ENCODE measurements at regions not wholly inside any gene's neighbourhood (a gene's known extent, or its start where the extent isn't known, plus 50 kb on each side); places are given as distances from the start of the nearest gene placed in this dataset.

DNA sequence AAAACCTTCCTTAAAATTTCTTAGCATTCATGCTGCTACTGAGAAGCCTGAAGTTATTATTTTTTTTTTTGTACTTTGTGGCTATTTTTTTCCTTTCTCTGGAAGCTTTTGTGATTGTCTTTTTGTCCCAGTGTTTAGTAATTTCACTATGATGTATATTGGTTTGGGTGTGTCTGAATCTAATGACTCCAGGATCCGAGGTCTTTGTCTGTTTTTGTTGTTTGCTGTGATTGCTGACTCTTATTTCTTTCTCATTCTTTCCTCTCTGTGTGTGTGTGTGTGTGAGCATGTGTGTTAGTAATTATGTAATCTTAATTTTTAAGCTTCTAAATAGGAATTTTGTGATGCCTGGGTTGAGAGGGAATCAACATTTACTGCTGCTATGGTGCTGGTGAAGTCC lies 152.0 kb downstream of the RAP2B start:
- no peak for DNase-seq

DNA sequence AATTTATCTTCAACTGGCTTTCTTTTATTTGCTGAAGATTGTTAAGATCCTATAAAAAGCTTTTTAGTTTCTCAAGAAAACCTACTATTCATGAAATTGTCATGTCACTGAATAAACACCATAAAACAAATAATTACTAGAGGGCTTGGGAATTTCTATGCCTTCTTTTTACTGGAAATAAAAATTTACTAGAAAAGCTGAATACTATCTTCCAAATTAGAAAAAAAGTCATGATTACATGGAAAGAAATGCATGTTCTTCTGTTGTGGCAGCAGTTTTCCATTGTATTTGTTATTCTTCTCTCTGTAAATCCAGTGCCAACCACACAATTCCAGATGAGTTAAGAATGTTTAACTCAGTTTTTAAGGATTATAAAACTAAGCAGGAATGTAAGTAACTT lies 153.8 kb downstream of the RAP2B start:
- DNase-seq = no peak

DNA sequence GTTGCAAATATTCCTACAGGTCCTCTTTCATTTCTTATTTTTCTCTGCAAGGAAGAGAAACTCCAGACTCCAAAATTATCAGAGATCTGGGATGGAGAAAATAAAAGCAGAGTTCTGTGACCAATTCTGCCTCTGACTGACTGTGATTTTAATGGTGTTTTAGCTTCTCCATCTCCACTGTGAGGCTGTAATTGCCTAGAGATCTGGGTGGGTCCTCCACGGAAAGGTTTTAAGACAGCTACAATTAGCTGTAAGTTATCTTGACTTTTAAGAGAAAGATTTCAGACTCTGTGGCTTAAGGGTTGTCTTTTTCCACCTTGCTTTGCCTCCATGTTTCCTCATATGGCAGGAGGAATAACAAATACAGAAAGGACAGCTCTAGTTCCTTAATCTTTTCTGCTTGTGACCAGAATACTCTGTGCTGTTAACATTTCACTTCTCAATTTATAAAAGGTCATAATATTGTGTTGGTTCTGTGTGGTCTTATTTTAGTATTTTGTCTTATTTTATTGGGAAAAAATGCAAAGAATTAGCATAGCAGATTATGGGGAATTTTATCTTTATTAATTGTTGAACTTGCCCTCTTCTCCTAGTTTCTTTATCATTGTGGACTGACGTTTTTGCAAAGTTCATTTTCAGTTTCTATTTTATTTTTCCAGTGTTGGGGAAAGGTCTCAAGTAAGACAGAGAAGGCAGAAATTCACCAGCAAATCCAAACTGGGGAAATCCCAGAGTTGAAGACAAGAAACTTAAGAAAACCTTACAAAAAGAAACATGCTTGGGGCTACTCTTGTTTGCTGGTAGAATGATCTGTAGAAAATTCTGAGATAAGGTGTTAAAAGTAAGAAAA lies 157.9 kb downstream of the RAP2B start:
- no peak for DNase-seq

DNA sequence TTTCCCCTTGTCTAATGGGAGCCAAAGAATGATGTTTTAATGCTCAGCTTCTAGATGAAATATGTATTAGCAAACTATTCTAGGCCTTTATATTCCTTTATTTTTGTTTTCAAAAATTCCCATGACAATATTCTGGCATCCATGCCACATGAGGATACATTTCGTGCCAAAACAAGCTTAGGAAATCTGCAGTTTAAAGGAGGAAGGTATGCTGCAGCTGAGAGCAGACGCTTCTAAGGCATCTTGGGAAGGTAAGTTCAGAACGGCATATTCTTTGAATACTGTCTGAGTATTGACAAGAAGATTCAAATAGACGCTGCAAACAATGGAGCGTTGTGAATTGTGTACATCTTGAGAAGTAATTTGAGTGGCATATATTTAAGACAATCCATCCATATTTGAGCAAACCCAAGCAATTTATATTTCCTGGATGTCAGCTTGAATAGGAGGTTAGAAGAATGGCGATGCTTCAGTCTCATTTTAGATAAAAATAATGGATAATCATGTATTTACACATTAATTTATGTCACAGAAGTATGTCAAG lies 158.6 kb downstream of the RAP2B start:
- DNase-seq = no peak

DNA sequence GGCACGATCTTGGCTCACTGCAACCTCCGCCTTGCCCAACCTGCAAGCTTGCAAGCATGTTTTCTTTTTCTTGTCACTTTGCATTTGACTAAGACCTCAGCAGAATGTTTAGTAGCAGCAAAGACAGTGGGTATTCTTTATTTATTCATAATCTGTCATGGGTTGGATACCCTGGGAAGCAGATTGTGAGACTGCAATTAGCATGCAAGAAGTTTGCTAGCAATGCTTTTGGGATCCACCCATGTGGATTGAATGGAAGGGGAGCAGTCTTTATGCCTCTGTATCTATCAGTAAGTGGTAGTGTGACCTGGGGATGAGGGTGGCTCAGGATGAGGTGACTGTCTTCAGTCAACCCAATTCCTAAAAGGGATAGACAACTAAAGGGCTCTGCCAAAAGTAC lies 166.7 kb downstream of the RAP2B start:
- DNase-seq = no peak

DNA sequence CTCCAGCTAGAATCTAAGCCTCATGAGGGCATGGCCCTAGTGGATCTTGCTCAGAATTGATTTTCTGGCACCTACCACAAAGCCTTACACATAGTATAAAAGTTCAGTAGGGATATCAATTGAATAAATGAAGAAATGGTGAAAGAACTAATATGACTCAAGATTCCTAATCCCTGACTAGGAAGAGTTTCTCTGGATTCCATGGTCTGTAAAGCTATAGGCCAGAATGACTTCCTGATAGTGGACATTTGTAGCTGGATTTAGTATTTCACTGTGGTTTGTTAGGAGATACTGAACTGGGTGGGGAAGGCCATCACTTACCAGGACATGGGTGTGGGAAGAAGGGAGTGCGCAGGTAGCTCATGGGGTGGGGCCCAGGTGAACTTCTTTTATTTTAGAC lies 168.9 kb downstream of the RAP2B start:
- DNase-seq = no peak

DNA sequence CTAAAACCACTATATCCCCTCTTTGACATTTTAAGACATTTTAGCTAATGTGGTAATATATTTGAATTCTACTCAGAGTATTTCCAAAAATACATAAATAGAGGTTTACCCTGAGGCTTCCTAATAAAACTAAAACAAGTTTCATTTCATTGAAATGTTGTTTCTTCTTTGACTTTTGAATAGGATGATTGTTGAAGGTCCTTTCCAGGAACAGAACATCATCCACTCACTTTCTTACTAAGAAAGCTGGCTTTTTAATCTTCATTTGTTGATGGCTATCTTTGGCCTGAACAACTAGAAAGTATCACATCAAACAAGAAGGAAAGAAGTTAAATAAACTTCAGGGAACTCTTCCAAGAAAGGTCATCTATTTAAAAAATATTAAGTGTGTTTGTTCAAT lies 169.7 kb downstream of the RAP2B start:
- no peak for DNase-seq

DNA sequence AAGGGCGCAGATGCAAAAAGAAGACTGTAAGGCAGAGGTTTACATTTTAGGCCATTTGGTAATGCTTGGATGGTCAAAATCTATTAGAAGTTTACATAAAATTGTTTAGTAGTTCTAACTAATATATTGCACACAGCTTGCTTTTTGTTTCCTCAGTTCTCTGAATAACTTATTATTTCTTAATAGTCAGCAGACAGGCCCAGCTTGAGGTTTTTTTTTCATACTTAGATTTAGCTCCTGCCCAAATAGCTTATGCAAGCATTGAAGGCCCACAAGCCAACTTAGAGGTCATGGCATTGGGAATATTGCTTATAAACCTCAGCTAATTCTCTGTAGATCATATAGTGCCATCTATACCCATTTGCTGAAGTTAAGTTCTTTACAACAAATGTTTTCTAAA lies 172.5 kb downstream of the RAP2B start:
- no peak for DNase-seq

DNA sequence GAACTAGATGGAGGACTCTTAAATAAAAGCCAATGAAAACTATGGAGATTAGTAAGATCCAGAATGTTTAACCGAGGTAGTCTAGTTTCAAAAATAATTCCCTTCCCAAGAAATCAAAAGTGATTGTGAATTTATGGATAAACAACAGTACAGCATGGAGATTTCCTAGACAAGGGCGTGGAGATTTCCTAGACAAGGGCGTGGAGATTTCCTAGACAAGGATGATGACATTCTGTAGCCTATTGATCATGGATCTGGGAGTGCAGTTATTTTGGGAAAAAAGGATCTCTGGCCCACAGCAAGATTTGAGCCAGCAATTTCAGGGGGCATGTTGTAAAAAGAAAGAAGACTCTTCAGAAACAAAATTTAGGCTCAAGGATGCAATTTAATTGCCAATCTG lies 175.3 kb downstream of the RAP2B start:
- DNase-seq = no peak

DNA sequence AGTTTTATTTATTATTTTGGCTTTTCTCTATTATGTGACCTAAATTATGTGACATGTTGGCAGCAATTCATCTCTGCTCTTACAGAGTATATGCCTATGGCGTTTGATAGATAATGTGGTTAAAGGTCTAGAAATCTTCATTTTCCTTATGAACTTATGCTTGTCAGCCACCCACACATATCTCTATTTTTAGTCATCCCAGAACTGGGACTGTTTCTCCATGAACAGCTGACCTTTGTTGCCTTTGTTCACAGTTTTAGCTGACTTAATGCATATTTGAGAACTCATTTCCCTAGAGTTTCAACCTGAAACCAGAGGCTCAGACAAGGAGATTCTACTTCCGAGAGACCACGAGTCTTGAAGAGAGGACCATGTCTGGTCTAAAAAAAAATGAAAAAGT lies 176.5 kb downstream of the RAP2B start:
- DNase-seq = no peak

DNA sequence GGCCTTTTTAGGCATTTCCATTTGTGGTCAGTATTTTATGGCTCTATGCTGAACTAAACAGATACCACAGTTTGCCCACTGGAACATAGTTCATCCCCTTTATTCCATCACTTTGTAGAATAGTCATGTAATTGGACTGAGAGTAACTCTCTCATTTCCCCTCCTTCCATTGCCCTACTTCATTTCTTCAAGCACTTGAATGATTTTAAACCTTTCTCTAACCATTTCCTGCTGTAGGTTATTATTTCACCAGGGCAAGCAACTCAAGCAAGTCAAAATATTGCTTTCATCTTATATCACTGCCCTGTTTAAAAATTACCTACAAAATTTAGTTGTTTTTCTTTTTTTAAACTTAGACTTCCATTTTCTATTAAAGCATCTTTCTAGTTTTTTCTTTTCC lies 177.0 kb downstream of the RAP2B start:
- DNase-seq = no peak

DNA sequence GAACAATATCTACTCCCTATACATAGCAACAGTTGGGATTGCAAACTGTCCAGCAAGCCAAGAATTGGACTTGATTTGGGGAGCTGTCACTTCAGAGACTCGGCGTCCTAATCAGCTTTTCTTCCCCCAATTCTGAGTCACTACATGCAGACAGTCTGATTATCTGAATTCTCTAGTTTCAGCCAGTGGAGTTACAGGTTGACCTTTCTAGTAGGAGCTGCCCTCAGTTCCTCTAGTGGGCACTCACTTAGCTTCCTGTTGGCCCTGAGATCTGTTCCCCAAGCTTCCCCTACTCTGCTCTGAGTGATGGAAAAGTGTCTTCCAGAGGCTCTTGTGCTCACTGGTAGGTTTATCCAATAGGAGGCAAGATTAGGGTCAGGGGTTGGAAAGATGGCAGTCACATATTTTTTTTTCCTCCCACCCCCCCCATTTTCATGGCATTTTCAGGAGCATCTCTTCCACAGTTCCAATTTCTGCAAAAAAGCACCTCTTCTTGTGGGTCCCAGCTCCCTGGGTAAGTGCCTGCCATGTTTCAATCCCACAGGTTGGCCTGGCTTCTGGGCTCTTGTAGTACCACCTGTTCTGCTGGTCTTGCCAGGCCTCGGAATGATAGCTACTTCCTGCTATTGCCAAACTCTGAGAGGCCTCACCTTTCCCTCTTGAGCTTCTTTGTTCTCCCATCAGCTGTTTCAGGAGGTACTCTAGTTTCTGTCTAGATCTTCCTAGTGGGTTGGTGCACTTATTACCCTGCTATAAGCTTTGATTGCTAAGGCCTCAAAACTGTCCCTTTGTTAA lies 182.2 kb downstream of the RAP2B start:
- DNase-seq = no peak

DNA sequence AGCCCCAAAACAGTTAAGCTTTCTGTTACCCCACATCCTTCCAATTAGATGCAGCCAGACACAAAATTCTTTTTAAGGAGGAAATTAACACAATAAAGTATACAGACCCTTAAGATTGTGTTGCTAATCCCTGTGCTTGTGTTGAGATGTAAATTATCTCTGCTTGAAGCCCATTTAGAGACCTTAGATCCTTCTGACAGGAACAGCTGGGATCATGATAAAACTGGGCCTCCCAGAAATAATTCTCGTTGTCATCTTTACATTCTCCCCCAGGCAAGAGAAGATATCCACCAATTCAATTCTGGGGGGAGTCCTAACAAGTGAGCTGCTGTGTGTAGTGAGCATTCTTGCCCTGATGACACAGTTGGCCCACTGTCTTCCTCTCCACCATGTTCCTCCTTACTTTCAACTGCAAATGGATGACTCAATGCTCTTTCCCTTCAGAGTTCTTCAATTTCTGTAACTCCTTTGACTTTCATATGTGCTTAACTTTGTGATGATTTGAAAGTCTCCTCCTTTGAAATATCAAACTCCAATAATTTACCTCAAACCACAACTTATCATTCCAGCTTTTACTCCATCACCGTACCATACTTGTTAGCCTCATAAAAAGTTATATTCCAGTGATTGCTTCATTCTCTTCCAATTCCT lies 186.6 kb downstream of the RAP2B start:
- no peak for DNase-seq

DNA sequence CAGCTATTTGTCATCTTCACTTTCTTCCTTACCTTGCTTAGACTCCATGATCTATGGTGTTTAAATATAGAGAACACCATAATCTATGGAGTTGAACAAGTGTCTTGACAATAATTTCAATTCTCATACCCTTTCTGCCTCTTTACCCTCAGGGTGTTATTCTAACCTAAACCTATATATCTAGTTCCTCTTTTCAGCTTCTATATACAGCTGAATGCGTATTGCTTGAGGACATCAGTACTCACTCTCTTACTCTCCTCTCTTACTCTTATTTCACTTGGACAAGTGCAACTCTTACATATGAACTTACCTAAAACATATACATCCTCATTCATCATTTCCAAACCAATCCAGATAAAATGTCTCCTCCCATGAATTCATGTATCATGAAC lies 187.1 kb downstream of the RAP2B start:
- DNase-seq = peak; percentile 56 to 64

DNA sequence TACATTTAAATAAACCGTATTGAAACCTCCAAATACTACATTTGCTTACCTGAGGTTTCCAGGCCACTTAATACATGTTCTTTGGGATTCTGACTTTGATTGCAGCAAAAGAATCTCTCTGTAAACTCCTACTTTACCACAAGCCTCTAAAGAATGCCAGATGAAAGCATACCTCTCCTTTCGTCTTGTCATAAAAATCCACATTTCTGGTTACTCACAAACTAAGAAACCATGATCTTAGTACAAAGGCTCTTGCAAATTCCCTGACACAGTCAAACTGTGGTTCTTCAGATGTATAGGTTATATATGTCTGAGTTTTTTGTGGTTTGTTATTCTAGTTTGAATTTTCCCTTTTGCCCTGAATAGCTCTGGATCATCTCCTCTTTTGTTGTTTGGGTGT lies 188.4 kb downstream of the RAP2B start:
- no peak for DNase-seq

DNA sequence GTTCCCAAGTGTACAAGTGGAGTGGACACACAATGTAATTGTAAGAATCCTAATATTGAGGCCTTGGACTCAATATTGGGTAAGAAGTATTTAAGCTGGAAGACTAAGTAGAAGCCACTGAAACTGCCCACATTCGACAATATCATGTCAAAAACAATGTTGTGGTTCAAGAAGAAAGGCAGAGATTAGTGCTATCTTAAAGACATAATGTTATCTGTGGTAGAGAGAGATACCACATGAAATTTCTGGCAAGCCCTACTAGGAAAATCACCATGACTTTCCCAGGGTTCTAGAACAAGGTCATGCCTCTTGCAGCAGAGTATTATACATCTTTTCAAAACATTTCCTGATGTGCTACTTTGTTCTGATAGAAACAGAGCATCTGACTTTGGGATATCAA lies 192.6 kb downstream of the RAP2B start:
- no peak for DNase-seq

DNA sequence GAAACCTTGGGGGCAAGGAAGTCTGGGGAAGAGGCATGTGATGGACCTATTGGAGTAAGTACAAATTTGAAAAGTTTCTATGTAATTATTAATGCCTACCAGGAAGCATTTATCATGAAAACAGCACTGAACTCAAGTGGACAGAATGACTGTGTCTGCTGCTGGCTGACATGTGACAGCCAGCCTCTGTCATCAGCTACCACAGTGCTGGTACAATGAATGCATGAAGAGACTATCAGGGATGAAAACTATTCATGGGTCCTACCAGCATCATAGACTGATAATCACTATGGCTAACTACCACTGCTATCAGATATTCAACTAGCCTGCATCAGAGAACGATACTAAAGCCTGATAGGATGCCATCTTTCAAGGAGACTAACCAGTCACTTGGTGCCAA lies 193.5 kb downstream of the RAP2B start:
- DNase-seq = no peak

DNA sequence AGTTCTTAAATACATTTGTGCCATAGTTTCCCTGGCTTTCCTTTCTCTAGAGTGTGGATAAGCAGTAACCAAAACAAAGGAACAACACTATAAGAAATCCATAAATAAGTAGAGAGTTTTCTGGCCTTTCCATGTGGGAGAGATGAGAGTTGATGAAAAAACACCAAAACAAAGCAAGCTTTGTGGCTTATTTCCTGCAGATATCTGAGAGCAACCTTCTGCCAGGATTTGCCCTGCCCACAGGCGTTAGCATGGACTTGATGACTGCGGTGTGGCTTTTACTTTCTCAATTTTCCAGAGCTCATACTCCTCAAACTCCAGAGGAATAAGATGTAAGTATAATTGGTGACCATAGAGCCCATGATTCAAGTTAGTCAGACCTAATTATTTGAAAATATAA lies 194.9 kb downstream of the RAP2B start:
- DNase-seq = no peak

DNA sequence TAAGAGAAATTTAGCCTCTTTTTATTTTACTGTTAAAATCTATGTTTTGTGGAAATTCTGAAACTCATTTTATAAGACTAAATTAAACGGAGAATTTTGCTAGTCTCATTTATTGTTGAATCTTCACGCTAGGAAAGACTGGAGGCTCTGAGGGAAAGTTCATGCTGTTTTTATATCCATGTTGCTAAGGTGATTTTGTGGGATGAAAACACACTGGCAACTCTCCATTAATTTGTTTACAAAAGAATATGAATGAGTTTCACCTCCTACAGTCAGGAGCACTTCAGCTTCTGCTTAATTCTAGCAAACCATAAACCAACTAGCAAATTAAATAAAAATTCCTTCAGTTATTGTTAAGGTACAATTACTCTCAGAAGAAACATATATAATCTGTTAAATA lies 195.4 kb downstream of the RAP2B start:
- no peak for DNase-seq

DNA sequence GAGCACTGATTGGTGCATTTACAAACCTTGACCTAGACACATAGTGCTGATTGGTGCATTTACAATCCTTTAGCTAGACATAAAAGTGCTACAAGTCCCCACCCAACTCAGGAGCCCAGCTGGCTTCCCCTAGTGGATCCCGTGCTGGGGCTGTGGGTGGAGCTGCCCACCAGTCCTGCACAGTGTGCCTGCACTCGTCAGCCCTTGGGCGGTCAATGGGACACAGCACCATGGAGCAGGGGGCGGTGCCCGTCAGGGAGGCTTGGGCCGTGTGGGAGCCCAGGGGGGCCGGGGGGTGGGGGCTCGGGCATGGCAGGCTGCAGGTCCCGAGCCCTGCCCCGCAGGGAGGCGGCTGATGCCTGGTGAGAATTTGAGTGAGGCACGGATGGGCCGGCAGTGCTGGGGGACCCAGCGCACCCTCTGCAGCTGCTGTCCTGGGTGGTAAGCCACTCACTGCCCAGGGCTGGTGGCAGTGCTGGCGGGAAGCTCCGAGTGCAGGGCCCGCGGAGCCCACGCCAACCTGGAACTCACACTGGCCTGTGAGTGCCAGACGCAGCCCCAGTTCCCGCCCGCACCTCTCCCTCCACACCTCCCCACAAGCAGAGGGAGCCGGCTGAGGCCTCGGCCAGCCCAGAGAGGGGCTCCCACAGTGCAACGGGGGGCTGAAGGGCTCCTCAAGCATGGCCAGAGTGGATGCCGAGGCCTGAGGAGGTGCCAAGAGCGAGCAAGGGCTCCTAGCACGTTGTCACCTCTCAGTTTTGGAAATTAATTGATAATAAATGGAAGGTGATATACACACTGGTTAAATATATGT lies 207.7 kb downstream of the RAP2B start:
- DNase-seq = no peak

DNA sequence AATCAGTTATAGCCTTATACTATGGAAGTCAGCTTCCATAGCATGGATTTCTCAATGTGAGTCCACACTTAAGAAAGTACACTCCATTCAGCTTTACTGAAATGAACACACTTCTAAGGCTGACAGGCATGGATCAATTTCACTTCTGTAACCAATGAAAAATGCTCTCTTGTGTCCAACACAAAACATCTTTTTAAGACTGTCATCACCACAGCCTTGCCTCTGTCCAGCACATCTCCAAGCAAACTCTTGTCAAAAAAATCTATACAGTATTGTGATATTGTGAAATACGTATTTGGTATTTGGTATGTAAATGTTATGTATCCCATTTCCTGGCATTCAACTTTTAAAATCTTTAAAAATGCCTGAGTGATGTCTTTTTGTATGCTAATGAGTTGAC lies 208.7 kb downstream of the RAP2B start:
- no peak for DNase-seq

DNA sequence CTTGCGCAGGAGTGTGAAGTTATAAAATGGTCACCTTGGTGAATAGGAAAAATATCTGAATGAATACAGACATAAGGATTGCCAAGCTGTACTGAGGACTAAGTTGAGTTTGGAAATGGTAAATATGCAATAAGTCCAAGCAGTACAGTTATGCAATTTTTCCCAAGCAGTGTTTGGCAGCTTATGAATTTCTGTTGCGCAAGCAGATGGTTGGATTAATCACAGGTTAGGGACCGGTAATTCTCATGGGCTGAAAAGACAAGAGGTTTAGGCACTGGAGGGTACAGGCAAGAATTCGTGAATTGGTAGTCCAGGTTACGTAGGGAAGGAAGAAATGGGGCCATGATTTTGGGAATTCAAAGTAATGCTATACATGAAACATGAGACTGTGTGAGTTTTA lies 210.3 kb downstream of the RAP2B start:
- no peak for DNase-seq

DNA sequence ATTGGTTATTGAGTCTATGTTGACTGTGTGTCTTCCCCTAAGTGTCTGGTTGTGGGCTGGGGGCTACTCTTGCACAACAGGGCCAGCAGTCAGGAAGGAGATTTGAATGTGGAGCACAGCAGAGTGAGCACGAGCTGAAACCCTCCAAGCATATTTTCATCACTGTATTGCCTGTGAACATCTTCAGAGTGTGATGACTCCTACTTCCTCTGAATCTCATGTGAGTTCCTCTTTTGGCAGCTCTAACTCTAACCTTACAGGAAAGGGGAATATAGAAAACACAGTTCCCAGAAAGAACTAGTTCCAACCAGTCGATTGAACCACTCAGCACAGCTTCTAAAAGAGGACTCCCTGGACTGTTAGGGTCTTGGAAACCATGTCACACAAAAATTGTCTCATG lies 211.6 kb downstream of the RAP2B start:
- peak; percentile 96 for DNase-seq
